Naive thymus-derived CD4-positive, alpha-beta T cell (primary cell): ENCODE measurements at regions not wholly inside any gene's neighbourhood (a gene's known extent, or its start where the extent isn't known, plus 50 kb on each side); places are given as distances from the start of the nearest gene placed in this dataset.

Experiments
- ATAC-seq: fragments of 150-1000 bp; cut with Tn5 transposase; 2 replicates; pipeline ENCODE4 v1.10.0; 2021; ENCODE audit warnings: mild to moderate bottlenecking, moderate library complexity
- CTCF ChIA-PET: fragments of 350-600 bp; sonication (Branson Sonifier 250); formaldehyde crosslinking; loops from one replicate; lab custom pipeline; 2021; ENCODE audit warnings: antibody characterized with exemption; lab: Charles Lee
- POLR2A ChIA-PET: fragments of 350-600 bp; sonication (Branson Sonifier 250); formaldehyde crosslinking; loops from one replicate; lab custom pipeline; 2021; ENCODE audit warnings: antibody characterized with exemption, inconsistent platforms; lab: Charles Lee
- DNase-seq, 9 donors: peaks; one replicate each; pipeline versions ENCODE4 v3.0.0 to v3.0.0-alpha.2; 2020 to 2022; ENCODE audit warnings: mixed read lengths in 1 of 9
- H3K27ac ChIP-seq: one replicate; pipeline ENCODE4 v1.7.0; 2013; ENCODE audit warnings: mild to moderate bottlenecking, low read depth, low read length, moderate library complexity
- H3K27me3 ChIP-seq, 2 donors: one replicate each; pipeline ENCODE4 v1.7.0; 2013; ENCODE audit warnings: low read length in 2 of 2, mild to moderate bottlenecking in 2 of 2, moderate library complexity in 2 of 2; ENCODE audit not compliant: control insufficient read depth in 2 of 2, insufficient read depth in 2 of 2
- H3K36me3 ChIP-seq, 3 experiments: 1 replicate in 2 of 3; 2 replicates in 1 of 3; pipeline ENCODE4 v1.7.0; 2013; ENCODE audit warnings: low read length in 3 of 3, mild to moderate bottlenecking in 3 of 3, moderate library complexity in 1 of 3; ENCODE audit not compliant: insufficient read depth in 3 of 3, control insufficient read depth in 2 of 3
- H3K4me1 ChIP-seq, 2 donors: one replicate each; pipeline ENCODE4 v1.7.0; 2013; ENCODE audit warnings: low read length in 2 of 2, mild to moderate bottlenecking in 2 of 2, moderate library complexity in 1 of 2; ENCODE audit not compliant: control insufficient read depth in 2 of 2, insufficient read depth in 2 of 2
- H3K4me3 ChIP-seq: 2 replicates; pipeline ENCODE4 v1.7.0; 2013; ENCODE audit warnings: mild to moderate bottlenecking, low read length
- H3K9me3 ChIP-seq, 3 experiments: 1 replicate in 2 of 3; 2 replicates in 1 of 3; pipeline ENCODE4 v1.7.0; 2013; ENCODE audit warnings: low read length in 3 of 3; ENCODE audit not compliant: control insufficient read depth in 2 of 3
- H3K27ac Mint-ChIP-seq, 9 donors: one replicate each; pipeline ENCODE4 v1.8.0; 2020 to 2022; ENCODE audit warnings: mixed read lengths in 9 of 9, mild to moderate bottlenecking in 8 of 9, moderate library complexity in 5 of 9, inconsistent platforms in 2 of 9
- H3K27me3 Mint-ChIP-seq, 5 donors: one replicate each; pipeline ENCODE4 v1.8.0; 2021 to 2022; ENCODE audit warnings: mixed read lengths in 5 of 5, mild to moderate bottlenecking in 1 of 5
- H3K36me3 Mint-ChIP-seq, 5 donors: one replicate each; pipeline ENCODE4 v1.8.0; 2020 to 2022; ENCODE audit warnings: mixed read lengths in 5 of 5, mild to moderate bottlenecking in 3 of 5, inconsistent platforms in 1 of 5
- H3K4me1 Mint-ChIP-seq, 7 donors: one replicate each; pipeline ENCODE4 v1.8.0; 2020 to 2022; ENCODE audit warnings: mixed read lengths in 7 of 7, mild to moderate bottlenecking in 3 of 7, inconsistent platforms in 1 of 7
- H3K4me3 Mint-ChIP-seq, 10 donors: one replicate each; pipeline ENCODE4 v1.8.0; 2020 to 2022; ENCODE audit warnings: mild to moderate bottlenecking in 10 of 10, mixed read lengths in 10 of 10, moderate library complexity in 6 of 10, inconsistent platforms in 2 of 10
- H3K9me3 Mint-ChIP-seq, 11 donors: one replicate each; pipeline ENCODE4 v1.8.0; 2020 to 2022; ENCODE audit warnings: mixed read lengths in 11 of 11, mild to moderate bottlenecking in 4 of 11, inconsistent platforms in 1 of 11, moderate library complexity in 1 of 11
- intact Hi-C, 2 donors: fragments of 100-400 bp; cut with micrococcal nuclease; formaldehyde crosslinking; loops; one replicate each; pipeline ENCODE4 v1.15.1; 2023

DNA sequence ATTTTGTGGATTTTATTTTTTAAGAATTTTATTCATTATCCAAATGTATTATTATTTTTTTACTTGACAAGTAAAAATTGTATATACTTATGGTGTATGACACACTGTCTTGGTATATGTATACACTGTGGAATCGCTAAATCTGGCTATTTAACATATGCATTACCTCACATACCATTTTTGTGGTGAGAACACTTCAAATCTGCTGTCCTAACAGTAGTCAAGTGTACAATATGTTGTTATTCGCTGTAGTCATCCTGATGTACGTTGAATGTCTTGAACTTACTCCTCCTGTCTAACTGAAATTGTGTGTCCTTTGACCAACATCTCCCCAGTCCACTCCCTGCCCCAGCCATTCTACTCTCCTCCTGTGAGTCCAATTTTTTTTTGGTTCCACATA, 153.2 kb upstream of the PTPRM start:
- POLR2A ChIA-PET, result no interaction called here
- peaks cover 0 to 5% (median 0%) of the 10 kb centered on the region in 5 donors for H3K36me3 Mint-ChIP-seq
- H3K4me3 ChIP-seq, result no peak overlapping the region
- H3K4me3 Mint-ChIP-seq, result no peak overlapping the region
- H3K4me1 Mint-ChIP-seq, result no peaks in the 10 kb centered on the region
- H3K27ac ChIP-seq, result no peak overlapping the region
- H3K9me3 ChIP-seq, result no peaks in the 10 kb centered on the region
- H3K36me3 ChIP-seq, result no peaks in the 10 kb centered on the region
- H3K27ac Mint-ChIP-seq, result no peak overlapping the region
- ATAC-seq (no peak), DNase-seq (no peak)
- CTCF ChIA-PET, result no interaction called here
- H3K4me1 ChIP-seq, result no peaks in the 10 kb centered on the region
- intact Hi-C loops, result no loop called here
- peaks cover 0 to 4% (median 0%) of the 10 kb centered on the region in 5 donors for H3K27me3 Mint-ChIP-seq
- H3K9me3 Mint-ChIP-seq, result peaks cover 0 to 12% (median 4%) of the 10 kb centered on the region in 11 donors
- H3K27me3 ChIP-seq, result no peaks in the 10 kb centered on the region

DNA sequence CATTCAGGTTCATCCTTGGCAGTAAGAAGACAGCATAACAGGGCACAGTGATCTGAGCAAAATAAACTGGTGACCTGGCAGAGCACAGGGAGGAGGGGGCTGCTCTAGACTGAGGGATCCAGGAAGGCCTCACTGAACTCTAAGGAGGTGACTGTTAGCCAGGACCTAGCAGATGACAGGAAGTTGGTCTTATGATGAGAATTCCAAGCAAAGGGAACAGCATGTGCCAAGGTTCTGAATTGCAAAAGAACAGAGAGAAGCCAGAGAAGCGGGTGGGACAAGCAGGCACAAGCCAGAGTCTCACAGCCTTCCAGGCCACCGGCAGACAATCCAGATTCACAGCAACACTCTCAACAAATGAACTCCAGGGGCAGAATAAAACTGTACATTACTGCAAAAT, 152.7 kb upstream of the PTPRM start:
- Histone ChIP-seq H3K4me1 (no peaks in the 10 kb centered on the region), H3K36me3 (no peaks in the 10 kb centered on the region), H3K27me3 (no peaks in the 10 kb centered on the region), H3K27ac (no peak overlapping the region), H3K9me3 (no peaks in the 10 kb centered on the region), H3K4me3 (no peak overlapping the region)
- intact Hi-C loops, result no loop called here
- ChIA-PET POLR2A (no interaction called here), CTCF (no interaction called here)
- Mint-ChIP-seq H3K27me3 (peaks cover 0 to 7% (median 0%) of the 10 kb centered on the region in 5 donors), H3K27ac (no peak overlapping the region), H3K9me3 (peaks cover 0 to 9% (median 6%) of the 10 kb centered on the region in 11 donors), H3K4me3 (no peak overlapping the region), H3K36me3 (peaks cover 0 to 3% (median 0%) of the 10 kb centered on the region in 5 donors), H3K4me1 (no peaks in the 10 kb centered on the region)
- no peak for ATAC-seq
- no peak for DNase-seq

DNA sequence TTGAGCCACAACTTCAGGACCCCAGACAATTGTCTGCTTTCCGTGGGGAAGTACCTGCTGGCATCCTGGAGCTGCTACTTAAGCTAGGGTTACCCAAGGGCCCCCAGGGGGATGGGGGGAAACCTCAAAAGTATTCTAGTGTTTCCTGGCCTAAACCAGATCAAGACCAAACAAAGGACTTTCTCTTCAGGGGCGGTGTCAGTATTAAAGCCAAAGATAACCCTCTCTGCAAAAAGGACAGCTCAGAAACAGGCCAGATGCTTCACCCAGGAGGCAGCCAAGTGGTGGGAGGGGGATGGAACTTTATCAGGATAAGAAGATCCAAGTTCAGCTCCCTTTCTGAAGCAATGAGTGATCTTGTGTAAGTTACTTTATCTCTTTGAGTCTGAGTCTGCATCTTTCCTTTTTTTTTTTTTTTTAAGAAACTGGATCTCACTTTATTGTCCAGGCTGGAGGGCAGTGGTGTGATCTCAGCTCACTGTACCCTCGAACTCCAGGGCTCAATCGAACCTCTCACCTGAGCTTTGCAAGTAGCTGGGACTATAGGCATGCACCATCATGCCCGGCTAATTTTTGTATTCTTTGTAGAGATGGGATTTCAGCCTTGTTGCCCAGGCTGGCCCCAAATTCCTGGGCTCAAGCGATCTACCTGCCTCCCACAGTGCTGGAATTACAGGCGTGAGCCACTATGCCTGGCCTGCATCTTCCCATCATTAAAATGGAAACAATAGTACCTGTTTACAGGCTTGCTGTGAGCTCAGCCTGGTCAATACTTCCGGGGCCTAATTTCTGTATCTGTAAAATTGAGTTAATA, 151.8 kb upstream of the PTPRM start:
- Histone ChIP-seq H3K36me3 (no peaks in the 10 kb centered on the region), H3K9me3 (no peaks in the 10 kb centered on the region), H3K4me3 (no peak overlapping the region), H3K4me1 (no peaks in the 10 kb centered on the region), H3K27ac (no peak overlapping the region), H3K27me3 (no peaks in the 10 kb centered on the region)
- no peak for DNase-seq
- no peaks in the 10 kb centered on the region for H3K36me3 Mint-ChIP-seq
- no peak for ATAC-seq
- H3K9me3 Mint-ChIP-seq, result peaks cover 0 to 8% (median 4%) of the 10 kb centered on the region in 11 donors
- no peaks in the 10 kb centered on the region for H3K4me1 Mint-ChIP-seq
- ChIA-PET CTCF (no interaction called here), POLR2A (no interaction called here)
- no peak overlapping the region for H3K4me3 Mint-ChIP-seq
- intact Hi-C loops, result no loop called here
- peaks cover 0 to 7% (median 0%) of the 10 kb centered on the region in 5 donors for H3K27me3 Mint-ChIP-seq
- no peak overlapping the region for H3K27ac Mint-ChIP-seq

DNA sequence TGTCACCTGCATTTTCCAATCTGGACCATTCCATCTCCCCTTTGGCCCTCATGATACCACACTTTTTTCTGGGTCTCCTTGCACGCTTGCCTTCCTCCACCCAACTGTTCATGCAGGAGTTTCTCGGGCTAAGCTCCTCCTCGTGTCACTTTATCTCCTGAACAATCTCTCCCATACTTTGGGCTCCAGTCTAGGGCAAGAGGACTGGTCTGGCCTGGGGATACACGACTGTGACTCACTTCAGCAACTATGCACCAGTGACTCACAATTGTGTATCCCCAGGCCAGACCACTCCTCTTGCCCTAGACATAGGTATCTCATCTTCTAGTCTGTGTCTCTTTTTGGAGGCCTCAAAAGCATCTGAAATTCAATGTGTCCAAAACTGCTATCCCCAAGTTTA, 149.4 kb upstream of the PTPRM start:
- Mint-ChIP-seq H3K27me3 (peaks cover 0 to 7% (median 0%) of the 10 kb centered on the region in 5 donors), H3K27ac (no peak overlapping the region), H3K4me1 (no peaks in the 10 kb centered on the region), H3K36me3 (no peaks in the 10 kb centered on the region), H3K4me3 (no peak overlapping the region), H3K9me3 (peaks cover 0 to 7% (median 4%) of the 10 kb centered on the region in 11 donors)
- Histone ChIP-seq H3K27me3 (no peaks in the 10 kb centered on the region), H3K4me1 (no peaks in the 10 kb centered on the region), H3K9me3 (no peaks in the 10 kb centered on the region), H3K4me3 (no peak overlapping the region), H3K36me3 (no peaks in the 10 kb centered on the region), H3K27ac (no peak overlapping the region)
- ChIA-PET CTCF (no interaction called here), POLR2A (no interaction called here)
- no peak for ATAC-seq
- intact Hi-C loops, result no loop called here
- no peak for DNase-seq

DNA sequence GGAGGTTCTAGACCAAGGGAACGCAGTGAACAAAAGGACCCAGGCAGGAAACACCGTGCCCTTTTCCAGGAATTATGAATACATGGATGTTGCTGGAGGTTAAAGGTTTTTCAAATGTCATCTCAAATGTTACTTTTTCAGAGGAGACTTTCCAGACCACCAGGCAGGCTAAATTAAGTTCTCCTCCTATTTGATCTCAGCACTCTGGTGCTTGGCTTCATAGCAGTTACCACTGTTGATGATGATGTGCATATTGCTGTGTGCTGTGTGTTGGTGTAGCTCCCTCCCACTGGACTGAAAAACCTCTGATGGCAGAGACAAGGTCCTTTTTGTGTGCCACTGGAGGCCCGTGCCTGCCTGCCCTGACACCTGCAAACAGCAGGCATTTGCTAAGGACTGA, 137.3 kb upstream of the PTPRM start:
- no peaks in the 10 kb centered on the region for H3K27me3 ChIP-seq
- DNase-seq (no peak), ATAC-seq (no peak)
- intact Hi-C loops, result no loop called here
- H3K9me3 Mint-ChIP-seq, result peaks cover 0 to 8% (median 0%) of the 10 kb centered on the region in 11 donors
- no peaks in the 10 kb centered on the region for H3K36me3 ChIP-seq
- H3K27ac ChIP-seq, result no peak overlapping the region
- no peaks in the 10 kb centered on the region for H3K4me1 Mint-ChIP-seq
- H3K9me3 ChIP-seq, result no peaks in the 10 kb centered on the region
- ChIA-PET POLR2A (no interaction called here), CTCF (no interaction called here)
- no peak overlapping the region for H3K4me3 Mint-ChIP-seq
- H3K27me3 Mint-ChIP-seq, result peaks cover 0 to 5% (median 0%) of the 10 kb centered on the region in 5 donors
- H3K4me3 ChIP-seq, result no peak overlapping the region
- no peaks in the 10 kb centered on the region for H3K36me3 Mint-ChIP-seq
- H3K4me1 ChIP-seq, result no peaks in the 10 kb centered on the region
- H3K27ac Mint-ChIP-seq, result no peak overlapping the region

DNA sequence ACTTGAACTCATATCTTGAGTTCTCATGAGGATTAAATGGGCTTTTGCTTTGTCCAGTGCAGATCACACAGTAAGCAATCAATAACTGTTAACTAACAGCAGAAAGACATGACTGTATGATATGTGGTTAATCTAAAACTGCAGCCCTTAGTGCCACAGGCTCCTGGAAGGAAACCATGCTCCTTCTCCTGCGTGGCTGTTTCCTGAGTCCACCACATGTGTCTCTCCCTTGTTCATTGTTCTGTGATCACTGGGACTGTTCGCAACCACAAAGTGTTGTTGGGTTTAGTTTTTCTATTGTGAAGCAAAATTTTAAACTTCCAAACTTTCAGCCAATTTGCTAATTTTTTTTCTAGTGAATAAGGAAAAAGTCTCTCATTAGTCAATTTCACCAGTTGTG, 130.9 kb upstream of the PTPRM start:
- Mint-ChIP-seq H3K36me3 (no peaks in the 10 kb centered on the region), H3K4me1 (peaks cover 0 to 1% (median 0%) of the 10 kb centered on the region in 7 donors), H3K9me3 (peaks cover 0 to 6% (median 0%) of the 10 kb centered on the region in 11 donors), H3K4me3 (no peak overlapping the region), H3K27ac (no peak overlapping the region), H3K27me3 (peaks cover 0 to 15% (median 0%) of the 10 kb centered on the region in 5 donors)
- intact Hi-C loops, result no loop called here
- ATAC-seq (no peak), DNase-seq (no peak)
- Histone ChIP-seq H3K4me3 (no peak overlapping the region), H3K4me1 (no peaks in the 10 kb centered on the region), H3K9me3 (no peaks in the 10 kb centered on the region), H3K27ac (no peak overlapping the region), H3K36me3 (no peaks in the 10 kb centered on the region), H3K27me3 (no peaks in the 10 kb centered on the region)
- ChIA-PET CTCF (no interaction called here), POLR2A (no interaction called here)

DNA sequence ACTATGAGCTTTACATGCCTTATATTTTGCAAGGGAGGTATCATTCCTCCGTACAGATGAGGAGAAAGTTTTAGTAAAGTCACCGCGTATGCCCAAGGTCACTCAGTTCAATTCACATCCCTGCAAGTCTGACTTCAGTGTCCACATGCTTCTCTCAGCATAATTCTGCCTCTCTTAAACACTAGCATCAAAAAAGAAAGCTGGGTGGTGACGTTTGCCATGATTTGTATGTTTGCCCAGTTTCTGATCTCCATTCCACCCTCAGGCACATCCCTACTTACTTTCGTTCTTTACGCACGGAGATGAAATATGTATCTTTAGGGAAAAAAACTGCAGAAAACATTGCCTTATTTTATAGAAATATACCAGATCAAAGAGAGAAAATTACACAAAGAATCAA, 129.2 kb upstream of the PTPRM start:
- intact Hi-C loops, result no loop called here
- peaks cover 0 to 15% (median 0%) of the 10 kb centered on the region in 5 donors for H3K27me3 Mint-ChIP-seq
- no peak for ATAC-seq
- no peaks in the 10 kb centered on the region for H3K9me3 ChIP-seq
- H3K36me3 Mint-ChIP-seq, result no peaks in the 10 kb centered on the region
- no peaks in the 10 kb centered on the region for H3K27me3 ChIP-seq
- H3K4me3 ChIP-seq, result no peak overlapping the region
- no peaks in the 10 kb centered on the region for H3K4me1 ChIP-seq
- no peak for DNase-seq
- peaks cover 0 to 3% (median 0%) of the 10 kb centered on the region in 7 donors for H3K4me1 Mint-ChIP-seq
- H3K36me3 ChIP-seq, result no peaks in the 10 kb centered on the region
- H3K9me3 Mint-ChIP-seq, result peaks cover 0 to 6% (median 0%) of the 10 kb centered on the region in 11 donors
- ChIA-PET CTCF (no interaction called here), POLR2A (no interaction called here)
- H3K27ac Mint-ChIP-seq, result no peak overlapping the region
- no peak overlapping the region for H3K27ac ChIP-seq
- no peak overlapping the region for H3K4me3 Mint-ChIP-seq
